DND-41 (cell line): ENCODE measurements at regions not wholly inside any gene's neighbourhood (a gene's known extent, or its start where the extent isn't known, plus 50 kb on each side); places are given as distances from the start of the nearest gene placed in this dataset.
"Not testable (repeated sequence)": the region's sequence is repeated elsewhere in the genome, so short reads cannot be mapped to it uniquely, and the experiment has no call there.

Experiments used
- CTCF ChIP-seq: IDR thresholded peaks from 2 replicates; pipeline ENCODE4 v1.5.1; 2012; ENCODE audit warnings: borderline replicate concordance, low read length, moderate library complexity, mild to moderate bottlenecking; ENCODE audit not compliant: poor library complexity, severe bottlenecking; ENCODE audit errors: extremely low read depth
- EZH2 ChIP-seq: IDR thresholded peaks from 3 replicates; pipeline ENCODE4 v1.6.1; 2012; ENCODE audit warnings: borderline replicate concordance, low read depth, mild to moderate bottlenecking, moderate library complexity, low read length, inconsistent platforms; ENCODE audit not compliant: severe bottlenecking

- TF ChIP-seq CTCF, EZH2: not testable (repeated sequence)
These were observed 70.1 kb upstream of the LRRC37A2 start for GRCh38 chr17:46442153-46442552.
